ENCODE measurements at regions not wholly inside any gene's neighbourhood (a gene's known extent, or its start where the extent isn't known, plus 50 kb on each side); places are given as distances from the start of the nearest gene placed in this dataset.

DNA sequence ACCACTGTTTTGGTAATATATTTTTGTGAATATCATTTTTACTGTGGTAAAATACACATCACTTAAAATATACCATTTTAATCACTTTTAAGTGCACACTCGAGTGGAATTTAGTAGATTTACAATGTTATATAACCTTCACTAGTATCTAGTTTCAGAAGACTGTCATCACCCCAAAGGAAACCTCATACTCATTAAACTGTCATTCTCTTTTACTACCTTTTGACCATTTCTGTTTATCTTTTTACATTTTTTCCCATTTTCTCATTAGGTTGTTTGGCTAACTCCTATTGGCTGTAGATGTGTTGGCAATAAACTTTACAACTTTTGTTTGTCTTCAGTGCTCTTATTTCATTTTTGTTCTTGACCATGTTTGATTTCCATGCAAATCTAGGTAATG is 1168.3 kb upstream of the PCDH7 start:
- TF ChIP-seq, protein P1, sequence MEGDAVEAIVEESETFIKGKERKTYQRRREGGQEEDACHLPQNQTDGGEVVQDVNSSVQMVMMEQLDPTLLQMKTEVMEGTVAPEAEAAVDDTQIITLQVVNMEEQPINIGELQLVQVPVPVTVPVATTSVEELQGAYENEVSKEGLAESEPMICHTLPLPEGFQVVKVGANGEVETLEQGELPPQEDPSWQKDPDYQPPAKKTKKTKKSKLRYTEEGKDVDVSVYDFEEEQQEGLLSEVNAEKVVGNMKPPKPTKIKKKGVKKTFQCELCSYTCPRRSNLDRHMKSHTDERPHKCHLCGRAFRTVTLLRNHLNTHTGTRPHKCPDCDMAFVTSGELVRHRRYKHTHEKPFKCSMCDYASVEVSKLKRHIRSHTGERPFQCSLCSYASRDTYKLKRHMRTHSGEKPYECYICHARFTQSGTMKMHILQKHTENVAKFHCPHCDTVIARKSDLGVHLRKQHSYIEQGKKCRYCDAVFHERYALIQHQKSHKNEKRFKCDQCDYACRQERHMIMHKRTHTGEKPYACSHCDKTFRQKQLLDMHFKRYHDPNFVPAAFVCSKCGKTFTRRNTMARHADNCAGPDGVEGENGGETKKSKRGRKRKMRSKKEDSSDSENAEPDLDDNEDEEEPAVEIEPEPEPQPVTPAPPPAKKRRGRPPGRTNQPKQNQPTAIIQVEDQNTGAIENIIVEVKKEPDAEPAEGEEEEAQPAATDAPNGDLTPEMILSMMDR (IDR thresholded peaks at IDR 0.05; ENCODE audit: low read depth, low read length): no peak
- no peak overlapping the region for H3K4me3 ChIP-seq (replicated peaks in 1 of 2; ENCODE audit: low read depth in 2 of 2, low read length in 2 of 2)
- no peak for DNase-seq (ENCODE audit: low read depth in 2 of 2)

DNA sequence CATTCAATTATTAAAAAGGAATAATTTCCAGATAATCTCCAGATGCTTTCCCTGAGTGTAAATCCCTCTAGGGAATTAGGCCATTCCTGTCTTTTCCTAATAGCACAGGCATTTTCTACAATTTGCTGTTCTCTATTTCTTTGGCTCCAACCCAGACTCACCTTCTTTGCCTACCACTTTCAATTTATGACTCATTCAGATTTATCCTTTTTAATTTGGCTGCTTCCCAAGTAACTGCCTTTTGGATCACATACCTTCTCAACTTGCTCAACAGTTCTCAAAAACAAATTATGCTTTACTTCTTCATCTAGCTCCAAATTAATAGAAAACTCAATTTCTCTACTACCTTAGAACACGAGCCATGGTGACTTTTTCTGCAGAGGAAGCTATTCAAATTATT is 1166.3 kb upstream of the PCDH7 start:
- TF ChIP-seq, protein P1 (IDR thresholded peaks at IDR 0.05; ENCODE audit: low read depth, low read length): no peak
- DNase-seq (ENCODE audit: low read depth in 2 of 2): no peak
- H3K4me3 ChIP-seq (replicated peaks in 1 of 2; ENCODE audit: low read depth in 2 of 2, low read length in 2 of 2): no peak overlapping the region

DNA sequence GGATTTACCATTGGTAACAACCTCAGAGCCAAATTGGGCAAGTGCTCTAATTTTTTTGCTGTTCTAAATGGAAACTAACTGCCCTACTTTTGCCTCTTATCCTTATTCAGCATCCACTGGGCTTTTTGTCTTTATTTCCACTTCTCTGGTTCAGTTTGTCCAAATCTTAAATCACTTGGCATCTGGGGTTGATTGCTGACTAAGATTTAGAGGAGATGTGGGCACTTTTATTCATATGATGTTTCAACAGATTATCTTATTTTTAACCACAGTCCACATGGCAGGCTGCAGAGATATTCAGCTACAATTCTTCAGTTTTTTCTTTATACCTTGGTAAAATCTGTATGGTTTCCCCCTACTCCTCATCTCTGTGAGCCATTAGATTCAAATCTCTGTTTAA is 1161.4 kb upstream of the PCDH7 start:
- TF ChIP-seq, protein P1 (IDR thresholded peaks at IDR 0.05; ENCODE audit: low read depth, low read length): no peak

DNA sequence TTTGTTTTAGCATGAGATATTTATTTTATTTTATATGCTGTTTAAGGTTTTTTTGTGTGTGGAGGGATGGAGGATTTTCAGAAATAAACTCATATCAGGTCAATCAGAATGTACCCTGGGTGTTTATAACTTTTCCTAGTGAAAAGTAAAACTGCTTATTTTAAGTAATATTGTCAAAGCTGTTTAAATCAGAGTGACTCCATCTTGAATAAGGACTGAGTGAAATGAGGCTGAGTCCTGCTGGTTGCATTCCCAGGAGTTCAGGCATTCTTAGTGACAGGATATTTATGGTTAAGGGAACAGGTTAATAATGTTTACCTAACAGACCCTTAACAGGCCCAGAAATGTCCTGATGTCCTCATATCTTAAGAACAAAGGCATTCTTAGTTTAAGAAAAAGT is 1160.9 kb upstream of the PCDH7 start:
- H3K4me3 ChIP-seq (replicated peaks in 1 of 2; ENCODE audit: low read depth in 2 of 2, low read length in 2 of 2): no peak overlapping the region
- TF ChIP-seq, protein P1 (IDR thresholded peaks at IDR 0.05; ENCODE audit: low read depth, low read length): no peak
- no peak for DNase-seq (ENCODE audit: low read depth in 2 of 2)

More for the DNA sequence above, 1161.4 kb upstream of the PCDH7 start:
- no peak overlapping the region for H3K4me3 ChIP-seq (replicated peaks in 1 of 2; ENCODE audit: low read depth in 2 of 2, low read length in 2 of 2)
- DNase-seq (ENCODE audit: low read depth in 2 of 2): no peak

DNA sequence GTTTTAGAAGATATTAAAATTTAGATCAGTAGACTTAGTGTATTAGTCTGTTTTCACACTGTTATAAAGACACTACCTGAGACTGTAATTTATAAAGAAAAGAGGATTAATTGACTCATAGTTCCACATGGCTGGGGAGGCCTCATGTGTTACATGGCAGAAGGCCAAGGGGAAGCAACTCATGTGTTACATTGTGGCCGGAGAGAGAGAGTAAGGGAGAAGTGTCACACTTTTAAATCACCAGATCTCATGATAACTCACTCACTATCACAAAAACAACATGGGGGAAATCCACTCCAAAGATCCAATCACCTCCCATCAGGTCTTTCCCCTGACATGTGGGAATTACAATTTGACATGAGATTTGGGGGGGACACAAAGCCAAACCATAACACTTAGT is 1159.7 kb upstream of the PCDH7 start:
- TF ChIP-seq, protein P1 (IDR thresholded peaks at IDR 0.05; ENCODE audit: low read depth, low read length): no peak
- H3K4me3 ChIP-seq (replicated peaks in 1 of 2; ENCODE audit: low read depth in 2 of 2, low read length in 2 of 2): no peak overlapping the region
- no peak for DNase-seq (ENCODE audit: low read depth in 2 of 2)

DNA sequence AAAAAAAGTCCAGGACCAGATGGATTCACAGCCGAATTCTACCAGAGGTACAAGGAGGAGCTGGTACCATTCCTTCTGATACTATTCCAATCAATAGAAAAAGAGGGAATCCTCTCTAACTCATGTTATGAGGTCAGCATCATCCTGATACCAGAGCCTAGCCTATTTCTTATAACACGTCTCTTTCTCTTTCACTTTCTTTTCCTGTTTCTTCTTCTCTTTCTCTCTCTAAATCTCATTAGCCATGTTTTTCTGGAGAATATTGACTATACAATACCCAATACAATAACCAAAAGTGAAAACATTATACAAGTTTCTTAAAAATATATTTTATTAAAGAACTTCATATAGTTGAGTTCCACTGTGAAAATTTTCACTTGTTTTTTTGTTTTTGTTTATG is 1154.9 kb upstream of the PCDH7 start:
- H3K4me3 ChIP-seq (replicated peaks in 1 of 2; ENCODE audit: low read depth in 2 of 2, low read length in 2 of 2): no peak overlapping the region
- TF ChIP-seq, protein P1 (IDR thresholded peaks at IDR 0.05; ENCODE audit: low read depth, low read length): no peak
- no peak for DNase-seq (ENCODE audit: low read depth in 2 of 2)

DNA sequence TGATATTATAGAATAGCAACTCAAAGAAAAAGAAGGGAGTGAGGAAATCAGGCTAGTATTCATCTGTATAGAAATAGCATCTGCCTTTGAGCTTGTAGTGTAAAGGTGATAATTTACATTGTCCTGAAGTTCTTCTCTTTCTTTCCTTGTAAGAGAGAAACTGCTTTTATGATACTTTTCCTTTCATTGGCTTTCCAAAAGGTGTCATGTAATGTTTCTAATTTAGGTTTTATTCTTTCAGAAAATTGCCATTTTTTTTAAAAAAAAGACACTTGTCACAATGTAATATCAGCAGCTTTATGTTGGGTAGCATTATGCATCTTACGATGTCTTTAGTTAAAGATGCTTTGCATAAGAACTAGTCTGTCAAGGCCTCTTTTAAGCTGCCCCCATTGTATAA is 1153.8 kb upstream of the PCDH7 start:
- TF ChIP-seq, protein P1 (IDR thresholded peaks at IDR 0.05; ENCODE audit: low read depth, low read length): no peak
- no peak for DNase-seq (ENCODE audit: low read depth in 2 of 2)

More for the DNA sequence above, 1153.8 kb upstream of the PCDH7 start:
- no peak overlapping the region for H3K4me3 ChIP-seq (replicated peaks in 1 of 2; ENCODE audit: low read depth in 2 of 2, low read length in 2 of 2)

Measured in cardiac fibroblast (primary cell).